IMR-90 (cell line): ENCODE measurements at regions not wholly inside any gene's neighbourhood (a gene's known extent, or its start where the extent isn't known, plus 50 kb on each side); places are given as distances from the start of the nearest gene placed in this dataset.

ENCODE experiments used
- ATAC-seq: fragments of 200-7000 bp; cut with Tn5 transposase; 2 replicates; pipeline ENCODE4 v1.9.1; 2020; ENCODE audit warnings: low read depth, mild to moderate bottlenecking, moderate library complexity
- BruUV-seq: library from RNA; stranded (reverse); fragments of 400-500 nt; replicated peaks from 2 replicates; lab custom pipeline; 2021; lab: Mats Ljungman, UMichigan
- CTCF ChIA-PET: fragments of 300-600 bp; formaldehyde crosslinking; extraction: SDS; loops from one replicate; lab custom pipeline; 2021; ENCODE audit warnings: antibody characterized with exemption; lab: Yijun Ruan, JAX
- POLR2A ChIA-PET: fragments of 300-600 bp; sonication (Branson Sonifier 250); formaldehyde crosslinking; loops from one replicate; lab custom pipeline; 2022; ENCODE audit warnings: antibody characterized with exemption; ENCODE audit not compliant: unreplicated experiment; lab: Charles Lee
- DNase-seq: peaks from one replicate; pipeline ENCODE4 v3.0.0; 2013
- H2AFZ ChIP-seq: replicated peaks from 2 replicates; pipeline ENCODE3; 2013; ENCODE audit warnings: low read length, mild to moderate bottlenecking; ENCODE audit not compliant: poor library complexity
- H2AK5ac ChIP-seq: 2 replicates; pipeline ENCODE4 v1.6.1; 2013; ENCODE audit warnings: low read depth, low read length, inconsistent platforms
- H2AK9ac ChIP-seq: replicated peaks from 2 replicates; pipeline ENCODE3; 2013; ENCODE audit warnings: mild to moderate bottlenecking, low read depth, low read length, moderate library complexity; ENCODE audit not compliant: poor library complexity
- H2BK120ac ChIP-seq: 2 replicates; pipeline ENCODE4 v1.6.1; 2013; ENCODE audit warnings: low read depth, low read length, inconsistent platforms
- H2BK15ac ChIP-seq: 3 replicates; pipeline ENCODE4 v1.6.1; 2013; ENCODE audit warnings: low read depth, low read length, inconsistent platforms
- H2BK20ac ChIP-seq: 2 replicates; pipeline ENCODE4 v1.6.1; 2013; ENCODE audit warnings: low read depth, mild to moderate bottlenecking, inconsistent platforms, low read length, moderate library complexity
- H2BK5ac ChIP-seq: 2 replicates; pipeline ENCODE4 v1.6.1; 2013; ENCODE audit warnings: mild to moderate bottlenecking, low read depth, low read length, inconsistent platforms; ENCODE audit not compliant: poor library complexity, severe bottlenecking
- H3K14ac ChIP-seq: replicated peaks from 2 replicates; pipeline ENCODE4 v1.6.1; 2013; ENCODE audit warnings: low read depth, low read length, inconsistent platforms
- H3K18ac ChIP-seq: 2 replicates; pipeline ENCODE4 v1.6.1; 2013; ENCODE audit warnings: low read depth, low read length, control low read depth
- H3K23ac ChIP-seq: 2 replicates; pipeline ENCODE4 v1.6.1; 2013; ENCODE audit warnings: low read depth, low read length, inconsistent platforms
- H3K27ac ChIP-seq: 2 replicates; pipeline ENCODE4 v1.5.1; 2013; ENCODE audit warnings: mild to moderate bottlenecking, control low read depth, low read length; ENCODE audit not compliant: insufficient read depth
- H3K27me3 ChIP-seq: 2 replicates; pipeline ENCODE4 v1.6.1; 2013; ENCODE audit warnings: low read length; ENCODE audit not compliant: control insufficient read depth, insufficient read depth
- H3K36me3 ChIP-seq: 2 replicates; pipeline ENCODE4 v1.6.1; 2013; ENCODE audit warnings: low read length, mixed read lengths; ENCODE audit not compliant: control insufficient read depth, insufficient read depth
- H3K4ac ChIP-seq: 2 replicates; pipeline ENCODE4 v1.6.1; 2013; ENCODE audit warnings: low read depth, low read length, inconsistent platforms
- H3K4me1 ChIP-seq: 2 replicates; pipeline ENCODE4 v1.6.1; 2013; ENCODE audit warnings: low read length, mixed read lengths; ENCODE audit not compliant: control insufficient read depth, insufficient read depth
- H3K4me2 ChIP-seq: 2 replicates; pipeline ENCODE4 v1.6.1; 2013; ENCODE audit warnings: low read depth, mild to moderate bottlenecking, control low read depth, low read length, moderate library complexity
- H3K4me3 ChIP-seq: 2 replicates; pipeline ENCODE4 v1.5.1; 2013; ENCODE audit warnings: low read depth, mild to moderate bottlenecking, control low read depth, low read length, moderate library complexity; ENCODE audit not compliant: insufficient read depth
- H3K56ac ChIP-seq: 2 replicates; pipeline ENCODE4 v1.6.1; 2013; ENCODE audit warnings: low read length, inconsistent platforms; ENCODE audit not compliant: insufficient read depth; ENCODE audit errors: extremely low read depth
- H3K79me1 ChIP-seq, 2 experiments: 2 replicates each; pipeline ENCODE4 v1.6.1; 2013; ENCODE audit warnings: low read length in 2 of 2, inconsistent platforms in 1 of 2, low read depth in 1 of 2
- H3K9ac ChIP-seq: 2 replicates; pipeline ENCODE4 v1.6.1; 2013; ENCODE audit warnings: low read depth, low read length, control low read depth
- H3K9me1 ChIP-seq: 2 replicates; pipeline ENCODE4 v1.6.1; 2013; ENCODE audit warnings: low read length, inconsistent platforms; ENCODE audit not compliant: insufficient read depth
- H3K9me3 ChIP-seq: 2 replicates; pipeline ENCODE4 v1.6.1; 2013; ENCODE audit warnings: low read length; ENCODE audit not compliant: control insufficient read depth, insufficient read depth
- H4K20me1 ChIP-seq: 2 replicates; pipeline ENCODE4 v1.6.1; 2013; ENCODE audit warnings: low read length, inconsistent platforms; ENCODE audit not compliant: insufficient read depth
- H4K5ac ChIP-seq: 2 replicates; pipeline ENCODE4 v1.6.1; 2013; ENCODE audit warnings: mild to moderate bottlenecking, low read depth, low read length, control low read depth
- H4K8ac ChIP-seq, 2 experiments: 2 replicates each; pipeline ENCODE4 v1.6.1; 2013; ENCODE audit warnings: low read depth in 2 of 2, low read length in 2 of 2, control low read depth in 1 of 2, inconsistent platforms in 1 of 2
- H4K91ac ChIP-seq: 2 replicates; pipeline ENCODE4 v1.6.1; 2013; ENCODE audit warnings: low read depth, low read length, inconsistent platforms; ENCODE audit not compliant: insufficient read depth
- BHLHE40 ChIP-seq: fragments of 150-350 bp; IDR thresholded peaks from 2 replicates; pipeline ENCODE4 v1.6.1; 2016; ENCODE audit warnings: mild to moderate bottlenecking, low read depth, low read length
- CEBPB ChIP-seq: IDR thresholded peaks from 2 replicates; pipeline ENCODE4 v1.6.1; 2012; ENCODE audit warnings: low read depth, low read length, improper control_type of control experiment
- CHD1 ChIP-seq: IDR thresholded peaks from 2 replicates; pipeline ENCODE4 v1.6.1; 2012; ENCODE audit warnings: low read depth, low read length, improper control_type of control experiment
- CTCF ChIP-seq: conservative IDR thresholded peaks from 2 replicates; pipeline ENCODE4 v1.5.1; 2012; ENCODE audit warnings: mild to moderate bottlenecking, low read depth, low read length, improper control_type of control experiment
- ELK1 ChIP-seq: fragments of 150-350 bp; IDR thresholded peaks from 2 replicates; pipeline ENCODE4 v1.6.1; 2016; ENCODE audit warnings: low read depth, mild to moderate bottlenecking, low read length, moderate library complexity, borderline replicate concordance
- FOS ChIP-seq: fragments of 150-350 bp; IDR thresholded peaks from 2 replicates; pipeline ENCODE4 v1.6.1; 2016; ENCODE audit warnings: low read depth, low read length
- MAFK ChIP-seq: IDR thresholded peaks from 2 replicates; pipeline ENCODE4 v1.6.1; 2012; ENCODE audit warnings: low read depth, low read length, improper control_type of control experiment
- MAZ ChIP-seq: IDR thresholded peaks from 2 replicates; pipeline ENCODE4 v1.6.1; 2012; ENCODE audit warnings: low read depth, mild to moderate bottlenecking, low read length, improper control_type of control experiment, moderate library complexity, borderline replicate concordance
- MXI1 ChIP-seq: IDR thresholded peaks from 2 replicates; pipeline ENCODE4 v1.6.1; 2012; ENCODE audit warnings: low read depth, mild to moderate bottlenecking, low read length, moderate library complexity, borderline replicate concordance
- NFE2L2 ChIP-seq: fragments of 150-350 bp; IDR thresholded peaks from 2 replicates; pipeline ENCODE4 v1.6.1; 2016; ENCODE audit warnings: low read depth, mild to moderate bottlenecking, low read length
- POLR2A ChIP-seq: IDR thresholded peaks from 2 replicates; pipeline ENCODE4 v1.6.1; 2012; ENCODE audit warnings: mild to moderate bottlenecking, low read depth, low read length
- RAD21 ChIP-seq: IDR thresholded peaks from 2 replicates; pipeline ENCODE4 v1.6.1; 2012; ENCODE audit warnings: low read length, improper control_type of control experiment
- RCOR1 ChIP-seq: IDR thresholded peaks from 2 replicates; pipeline ENCODE4 v1.6.1; 2012; ENCODE audit warnings: mild to moderate bottlenecking, low read length, improper control_type of control experiment; ENCODE audit not compliant: insufficient replicate concordance
- RFX5 ChIP-seq: IDR thresholded peaks from 2 replicates; pipeline ENCODE4 v1.8.0; 2012; ENCODE audit warnings: low read depth, mild to moderate bottlenecking, low read length, moderate library complexity
- SMC3 ChIP-seq: fragments of 150-350 bp; IDR thresholded peaks from 2 replicates; pipeline ENCODE4 v1.6.1; 2016; ENCODE audit warnings: low read depth, mild to moderate bottlenecking, antibody characterized with exemption, low read length, moderate library complexity
- USF2 ChIP-seq: fragments of 150-350 bp; IDR thresholded peaks from 2 replicates; pipeline ENCODE4 v1.6.1; 2017; ENCODE audit warnings: mild to moderate bottlenecking, antibody characterized with exemption, low read length, low read depth
- WGBS, 2 experiments: methylation state at CpG; one replicate each; pipeline versions ENCODE4 v1.1.5 to v1.1.7; 2013; ENCODE audit warnings: missing lambda C conversion rate in 2 of 2; ENCODE audit not compliant: insufficient read length in 1 of 2; ENCODE audit errors: extremely low coverage in 2 of 2; 5-methylcytosine and 5-hydroxymethylcytosine counted together
- dilution Hi-C: fragments of 300-500 bp; cut with HindIII; formaldehyde crosslinking; loops from one replicate; pipeline ENCODE4 v1.14.3; 2018; ENCODE audit warnings: low sequenced_read_pairs; ENCODE audit not compliant: unreplicated experiment
- in situ Hi-C: fragments of 300-500 bp; cut with MboI; formaldehyde crosslinking; loops from 3 replicates; pipeline ENCODE4 v1.14.3; 2019; ENCODE audit warnings: low sequenced_read_pairs, inconsistent platforms, mixed read lengths
- intact Hi-C: fragments of 100-400 bp; cut with micrococcal nuclease; formaldehyde crosslinking; loops from 2 replicates; pipeline ENCODE4 v1.10.0; 2022

- Histone ChIP-seq H3K4me3 (no peak overlapping the region), H4K91ac (no peak overlapping the region), H3K9me1 (no peaks in the 10 kb centered on the region), H3K9me3 (no peaks in the 10 kb centered on the region), H3K79me1 (no peaks in the 10 kb centered on the region), H3K9ac (no peak overlapping the region), H3K36me3 (no peaks in the 10 kb centered on the region), H2AFZ (no peak overlapping the region), H4K5ac (no peak overlapping the region), H2BK5ac (no peak overlapping the region), H3K4me2 (no peak overlapping the region), H2BK15ac (no peak overlapping the region), H3K18ac (no peak overlapping the region), H2BK20ac (no peak overlapping the region), H3K4me1 (no peaks in the 10 kb centered on the region), H3K56ac (no peak overlapping the region), H2BK120ac (no peak overlapping the region), H2AK5ac (no peak overlapping the region), H3K27ac (no peak overlapping the region), H3K4ac (no peak overlapping the region), H4K8ac (no peak overlapping the region), H3K27me3 (no peaks in the 10 kb centered on the region), H3K23ac (no peak overlapping the region), H4K20me1 (no peaks in the 10 kb centered on the region), H2AK9ac (no peak overlapping the region), H3K14ac (no peak overlapping the region)
- BruUV-seq, result no TSS peak
- CTCF ChIA-PET, result no interaction called here
- ATAC-seq (no peak), DNase-seq (no peak)
- TF ChIP-seq FOS, result no peak
- no peak for TF ChIP-seq RFX5
- no peak for TF ChIP-seq MXI1
- TF ChIP-seq MAFK, result no peak
- no peak for TF ChIP-seq ELK1
- no peak for TF ChIP-seq RAD21
- no peak for TF ChIP-seq POLR2A
- TF ChIP-seq CHD1, result no peak
- no peak for TF ChIP-seq BHLHE40
- TF ChIP-seq RCOR1, result no peak
- no peak for TF ChIP-seq USF2
- TF ChIP-seq SMC3, result no peak
- TF ChIP-seq CTCF, result no peak
- TF ChIP-seq CEBPB, result no peak
- TF ChIP-seq MAZ, result no peak
- TF ChIP-seq NFE2L2, result no peak
- POLR2A ChIA-PET, result no interaction called here
- intact Hi-C loops (no loop called here), in situ Hi-C loops (no loop called here), dilution Hi-C loops (no loop called here)
- WGBS, 2 experiments, result no CpG with 5 or more reads among the region's 1 CpG
Measured at GRCh38 chr5:126248611-126249010, 174.6 kb upstream of the GRAMD2B start.
